GM18505 (cell line): ENCODE measurements at regions not wholly inside any gene's neighbourhood (a gene's known extent, or its start where the extent isn't known, plus 50 kb on each side); places are given as distances from the start of the nearest gene placed in this dataset.

Experiments used
- ATAC-seq: cut with Tn5 transposase; IDR thresholded peaks from one replicate; pipeline ENCODE4 v1.9.1; 2021; ENCODE audit not compliant: unreplicated experiment
- POLR2A ChIP-seq: IDR thresholded peaks from 4 replicates; pipeline ENCODE4 v1.6.1; 2011; ENCODE audit warnings: borderline replicate concordance; ENCODE audit not compliant: insufficient read depth, insufficient read length; ENCODE audit errors: extremely low read depth

- ATAC-seq: no peak
- no peak for TF ChIP-seq POLR2A
Observed at GRCh38 chr9:118761016-118761790, 608.0 kb downstream of the BRINP1 start.

DNA sequence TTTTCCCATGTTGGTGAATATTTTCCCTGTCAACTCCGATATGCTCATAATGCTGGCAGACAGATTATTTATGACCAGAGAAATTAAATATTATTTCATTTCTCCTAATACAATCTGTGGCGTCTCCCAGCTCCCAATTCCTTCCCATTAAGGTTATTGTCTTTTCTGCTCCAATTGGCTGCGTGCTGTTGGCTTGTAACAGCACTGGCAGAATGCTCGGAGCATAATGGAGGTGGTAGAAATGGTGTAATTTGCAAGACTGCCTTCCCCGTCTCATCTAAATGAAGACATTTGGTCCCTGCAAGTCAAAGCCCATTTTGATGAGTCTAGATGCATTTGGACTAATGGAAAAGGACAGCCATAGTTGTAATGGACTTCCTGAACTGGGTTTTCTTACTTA lies 601.7 kb downstream of the BRINP1 start:
- TF ChIP-seq POLR2A: no peak
- ATAC-seq: no peak

GRCh38 chr9:118782790-118783463 lies 586.3 kb downstream of the BRINP1 start:
- ATAC-seq: no peak
- no peak for TF ChIP-seq POLR2A

DNA sequence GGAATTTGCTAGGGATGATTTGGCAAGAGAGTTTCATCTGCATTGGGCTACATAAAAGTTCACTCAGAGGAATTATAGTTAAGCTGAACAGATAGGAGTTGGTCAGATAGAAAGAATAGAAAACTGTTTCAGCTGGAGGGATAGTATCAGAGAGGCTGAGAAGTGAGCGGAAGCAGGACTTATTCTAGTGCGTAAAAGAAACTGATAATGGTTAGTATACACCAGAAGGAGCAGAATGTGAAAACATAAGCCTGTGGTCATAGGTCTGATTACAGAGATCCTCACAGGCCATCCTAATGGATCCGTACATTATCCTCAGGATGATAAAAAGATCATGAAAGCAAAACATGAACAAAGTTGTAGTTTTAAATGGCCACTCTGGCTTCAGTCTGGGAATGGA lies 585.2 kb downstream of the BRINP1 start:
- no peak for ATAC-seq
- TF ChIP-seq POLR2A: no peak

DNA sequence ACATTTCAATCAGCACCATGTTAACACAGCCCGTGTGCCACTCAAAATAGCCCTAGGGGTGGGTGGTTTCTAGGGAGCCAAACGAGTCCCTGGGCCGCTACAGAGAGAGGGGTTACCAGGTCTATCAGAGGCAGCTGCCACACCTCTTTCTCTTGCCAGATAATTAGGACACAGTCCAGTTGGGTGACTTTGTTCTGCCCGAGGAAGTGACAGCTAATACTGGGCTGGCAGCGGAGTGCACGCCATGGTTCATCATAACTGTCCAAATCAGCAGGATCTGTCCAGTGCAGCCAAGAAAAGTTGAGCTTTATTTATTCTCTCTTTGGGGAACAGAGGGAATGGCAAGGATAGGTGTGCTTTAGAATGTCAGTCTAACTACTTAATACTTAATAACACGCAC lies 583.8 kb downstream of the BRINP1 start:
- no peak for TF ChIP-seq POLR2A
- no peak for ATAC-seq

- TF ChIP-seq POLR2A: no peak
- ATAC-seq: no peak
Observed at GRCh38 chr9:118786877-118787276, 582.4 kb downstream of the BRINP1 start.

DNA sequence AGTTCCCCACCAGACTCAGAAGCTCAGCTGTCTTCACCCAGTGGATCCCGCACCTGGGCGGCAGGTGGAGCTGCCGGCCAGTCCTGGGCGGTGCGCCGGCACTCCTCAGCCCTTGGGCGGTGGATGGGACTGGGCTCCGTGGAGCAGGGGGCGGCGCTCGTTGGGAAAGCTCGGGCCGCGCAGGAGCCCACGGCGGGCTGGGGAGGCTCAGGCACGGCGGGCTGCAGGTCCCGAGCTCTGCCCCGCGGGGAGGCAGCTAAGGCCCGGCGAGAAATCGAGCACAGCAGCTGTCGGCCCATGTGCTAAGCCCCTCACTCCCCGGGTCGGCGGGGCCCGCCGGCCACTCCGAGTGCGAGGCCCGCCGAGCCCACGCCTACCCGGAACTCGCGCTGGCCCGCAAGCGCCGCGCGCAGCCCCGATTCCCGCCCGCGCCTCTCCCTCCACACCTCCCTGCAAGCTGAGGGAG lies 560.0 kb downstream of the BRINP1 start:
- no peak for TF ChIP-seq POLR2A
- no peak for ATAC-seq

- TF ChIP-seq POLR2A: no peak
- ATAC-seq: no peak
Observed at GRCh38 chr9:118829334-118829733, 539.9 kb downstream of the BRINP1 start.

DNA sequence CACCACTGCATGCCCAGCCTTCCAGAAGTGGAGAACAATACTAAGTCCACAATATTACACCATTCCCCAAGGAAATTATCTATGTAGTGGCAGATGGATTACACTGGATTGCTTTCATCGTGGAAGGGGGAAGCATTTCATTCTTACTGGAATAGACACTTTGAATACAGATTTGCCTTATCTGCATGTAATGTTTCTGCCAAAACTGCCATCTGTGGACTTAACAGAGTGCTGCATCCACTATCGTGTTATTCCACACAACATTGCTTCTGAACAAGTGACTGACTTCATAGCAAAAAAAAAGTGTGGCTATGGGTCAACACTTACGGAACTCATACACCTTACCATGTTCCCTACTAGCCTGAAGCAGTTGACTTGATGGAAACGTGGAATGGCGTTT lies 536.9 kb downstream of the BRINP1 start:
- no peak for TF ChIP-seq POLR2A
- ATAC-seq: no peak

DNA sequence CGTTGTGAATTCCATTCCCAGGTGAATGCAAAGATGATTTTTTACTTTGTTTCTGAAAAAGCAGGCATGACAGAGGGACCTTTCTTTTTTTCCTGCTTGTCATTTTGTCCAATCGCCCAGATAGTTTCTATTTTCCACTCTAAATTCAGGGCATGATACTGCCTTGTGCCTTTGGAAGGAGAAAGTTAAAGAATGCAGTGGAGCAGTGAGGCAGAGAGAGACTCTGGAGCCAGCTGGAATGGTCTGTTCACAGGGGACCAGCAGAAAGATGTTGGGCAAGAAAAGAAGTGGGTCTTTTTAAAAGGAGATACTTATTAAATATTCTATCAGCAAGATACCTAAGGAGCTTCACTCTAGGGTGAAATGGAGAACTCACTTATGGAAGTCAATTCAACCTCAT lies 532.3 kb downstream of the BRINP1 start:
- ATAC-seq: no peak
- no peak for TF ChIP-seq POLR2A

DNA sequence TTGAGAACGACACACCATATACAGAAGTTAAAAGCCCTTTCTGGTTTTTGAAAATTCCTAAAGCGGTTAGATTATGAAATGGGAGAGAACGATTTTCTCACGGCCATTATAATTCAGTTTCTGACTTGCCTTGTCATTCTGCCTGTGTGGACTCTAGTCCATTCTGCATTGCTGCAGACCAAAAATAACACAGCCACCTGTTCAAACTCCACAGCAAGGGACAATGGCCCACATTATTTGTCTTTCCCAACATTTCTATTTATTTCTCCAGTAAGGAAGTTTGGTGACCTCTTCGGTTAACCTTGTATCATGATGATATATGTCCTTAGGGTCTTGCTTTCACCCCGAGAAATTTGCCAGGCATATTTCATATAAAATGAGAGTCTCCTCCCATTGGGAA lies 497.7 kb downstream of the BRINP1 start:
- TF ChIP-seq POLR2A: no peak
- ATAC-seq: no peak

DNA sequence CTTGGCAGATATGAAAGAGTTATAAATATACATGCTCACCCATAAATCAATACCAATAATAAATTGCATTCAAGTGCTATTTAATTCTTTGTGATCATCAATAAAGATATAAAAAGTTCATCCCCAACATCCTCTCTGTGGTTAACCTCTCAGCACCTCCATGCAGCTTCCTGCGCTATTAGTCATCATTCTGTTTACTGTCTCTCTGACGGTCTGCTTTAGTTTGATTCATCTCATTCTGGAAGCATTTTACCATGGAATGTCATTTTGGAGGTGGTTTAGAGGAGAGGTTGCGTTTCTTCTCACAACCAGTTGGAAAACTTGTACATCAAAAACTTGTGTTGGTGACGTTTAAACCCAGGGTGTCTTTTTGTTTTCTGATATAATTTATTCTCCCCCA lies 486.6 kb downstream of the BRINP1 start:
- no peak for TF ChIP-seq POLR2A
- no peak for ATAC-seq

GRCh38 chr9:118883411-118883810 lies 485.8 kb downstream of the BRINP1 start:
- TF ChIP-seq POLR2A: no peak

DNA sequence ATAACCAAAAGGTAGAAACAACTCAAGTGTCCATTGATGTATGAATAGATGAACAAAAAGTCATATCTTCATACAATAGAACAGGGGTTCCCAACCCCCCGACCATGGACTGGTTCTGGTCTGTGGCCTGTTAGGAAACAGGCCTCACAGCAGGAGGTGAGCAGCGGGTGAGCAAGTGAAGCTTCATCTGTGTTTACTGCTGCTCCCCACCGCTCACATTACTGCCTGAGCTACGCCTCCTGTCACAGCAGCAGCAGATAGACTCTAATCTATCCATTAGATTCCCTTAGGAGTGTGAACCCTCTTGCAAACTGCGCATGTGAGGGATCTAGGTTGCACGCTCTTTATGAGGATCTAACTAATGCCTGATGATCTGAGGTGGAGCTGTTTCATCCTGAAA lies 478.0 kb downstream of the BRINP1 start:
- no peak for TF ChIP-seq POLR2A
- ATAC-seq: no peak

More at GRCh38 chr9:118883411-118883810, 485.8 kb downstream of the BRINP1 start:
- no peak for ATAC-seq
